ENCODE measurements at regions not wholly inside any gene's neighbourhood (a gene's known extent, or its start where the extent isn't known, plus 50 kb on each side); places are given as distances from the start of the nearest gene placed in this dataset.

DNA sequence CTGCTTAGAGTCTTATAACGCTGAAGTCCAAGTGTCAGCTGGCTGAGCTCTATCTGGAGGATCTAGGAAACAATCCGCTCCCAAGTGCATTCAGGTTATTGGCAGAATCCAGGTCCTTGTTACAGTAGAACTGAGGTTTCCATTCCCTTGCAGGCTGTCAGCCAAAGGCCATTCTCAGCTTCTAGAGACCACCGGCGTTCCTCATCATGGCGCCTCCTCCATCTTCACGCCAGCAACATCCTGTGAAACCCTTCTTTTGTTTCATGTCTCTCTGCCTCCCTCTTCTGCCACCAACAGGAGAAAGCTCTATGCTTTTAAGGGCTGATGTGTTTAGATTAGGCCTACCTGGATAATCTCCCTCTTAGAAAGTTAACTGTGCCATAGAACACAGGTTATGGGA is 133.0 kb upstream of the RASSF8 start:
- no peaks in the 10 kb centered on the region for H3K4me1 ChIP-seq (ENCODE audit: control insufficient read depth, insufficient read depth, low read length)
- H3K36me3 ChIP-seq (ENCODE audit: control insufficient read depth, insufficient read depth, low read length): no peaks in the 10 kb centered on the region
- no peaks in the 10 kb centered on the region for H3K9me3 ChIP-seq (ENCODE audit: control insufficient read depth, insufficient read depth, low read length)
- no peak overlapping the region for H3K9ac ChIP-seq (ENCODE audit: low read depth, low read length)
- H3K4me3 ChIP-seq (ENCODE audit: low read depth, low read length): no peak overlapping the region
- no peak overlapping the region for H3K27ac ChIP-seq (ENCODE audit: low read depth, low read length)
- no peaks in the 10 kb centered on the region for H3K27me3 ChIP-seq (ENCODE audit: control insufficient read depth, insufficient read depth, low read length)

DNA sequence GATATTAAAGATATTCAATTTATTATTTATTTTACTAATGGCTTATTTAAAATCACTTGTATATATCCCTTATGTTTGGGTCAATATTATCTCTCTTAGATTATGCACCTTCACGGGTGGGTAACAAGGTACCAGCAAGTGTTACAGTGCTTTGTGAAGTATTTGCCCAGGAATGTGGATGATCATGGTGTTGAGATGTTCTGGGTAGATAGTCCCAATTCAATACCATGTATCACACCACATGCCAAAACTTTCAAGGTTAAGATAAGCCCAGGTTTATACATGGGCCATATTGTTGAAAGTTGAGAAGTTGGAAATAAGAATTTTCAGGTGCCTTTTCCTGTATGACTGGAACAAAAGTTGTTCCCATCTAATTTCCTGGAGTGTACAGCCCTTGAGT is 131.3 kb upstream of the RASSF8 start:
- no peak overlapping the region for H3K27ac ChIP-seq (ENCODE audit: low read depth, low read length)
- no peaks in the 10 kb centered on the region for H3K36me3 ChIP-seq (ENCODE audit: control insufficient read depth, insufficient read depth, low read length)
- H3K4me3 ChIP-seq (ENCODE audit: low read depth, low read length): no peak overlapping the region
- H3K9me3 ChIP-seq (ENCODE audit: control insufficient read depth, insufficient read depth, low read length): no peaks in the 10 kb centered on the region
- H3K9ac ChIP-seq (ENCODE audit: low read depth, low read length): no peak overlapping the region
- H3K27me3 ChIP-seq (ENCODE audit: control insufficient read depth, insufficient read depth, low read length): no peaks in the 10 kb centered on the region
- H3K4me1 ChIP-seq (ENCODE audit: control insufficient read depth, insufficient read depth, low read length): no peaks in the 10 kb centered on the region

DNA sequence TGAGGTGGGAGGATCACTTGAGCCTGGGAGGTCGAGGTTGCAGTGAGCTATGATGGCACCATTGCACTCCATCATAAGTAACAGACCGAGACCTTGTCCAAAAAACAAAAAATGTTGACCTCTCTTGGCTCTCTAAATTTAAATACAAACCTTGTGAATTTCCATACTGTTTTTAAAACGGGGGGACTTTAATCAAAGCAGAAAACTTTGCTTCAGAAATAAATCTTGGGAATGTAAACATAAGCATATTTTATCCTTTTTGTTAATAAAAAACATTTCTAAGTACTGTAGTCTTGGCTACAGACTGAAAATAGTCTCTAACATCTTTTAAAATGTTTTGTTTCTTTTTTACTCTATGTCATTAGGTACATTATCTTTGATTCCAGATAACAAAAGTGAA is 130.7 kb upstream of the RASSF8 start:
- Histone ChIP-seq H3K9ac (ENCODE audit: low read depth, low read length) (no peak overlapping the region), H3K4me1 (ENCODE audit: control insufficient read depth, insufficient read depth, low read length) (no peaks in the 10 kb centered on the region), H3K27ac (ENCODE audit: low read depth, low read length) (no peak overlapping the region), H3K36me3 (ENCODE audit: control insufficient read depth, insufficient read depth, low read length) (no peaks in the 10 kb centered on the region), H3K9me3 (ENCODE audit: control insufficient read depth, insufficient read depth, low read length) (no peaks in the 10 kb centered on the region), H3K27me3 (ENCODE audit: control insufficient read depth, insufficient read depth, low read length) (no peaks in the 10 kb centered on the region), H3K4me3 (ENCODE audit: low read depth, low read length) (no peak overlapping the region)

DNA sequence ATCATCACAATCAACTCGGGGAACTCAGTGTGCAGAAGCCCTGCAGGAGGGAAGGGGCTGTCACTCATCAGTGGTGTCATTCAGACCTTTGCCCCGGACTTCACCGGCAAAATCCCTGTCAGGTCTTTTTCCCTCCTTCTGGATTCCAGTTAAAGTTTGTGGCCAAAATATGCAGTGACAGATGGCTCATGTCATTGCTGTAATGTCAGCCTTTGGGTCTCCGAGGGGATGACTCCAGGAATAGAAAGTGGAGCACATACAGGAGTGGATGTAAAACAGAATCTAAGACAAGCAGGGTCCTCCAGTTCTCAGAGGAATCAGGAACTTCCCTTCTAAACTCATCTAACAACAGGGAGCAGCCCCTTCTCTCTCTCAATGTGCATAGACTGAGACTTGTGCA is 130.3 kb upstream of the RASSF8 start:
- H3K27ac ChIP-seq (ENCODE audit: low read depth, low read length): no peak overlapping the region
- no peaks in the 10 kb centered on the region for H3K27me3 ChIP-seq (ENCODE audit: control insufficient read depth, insufficient read depth, low read length)
- H3K9me3 ChIP-seq (ENCODE audit: control insufficient read depth, insufficient read depth, low read length): no peaks in the 10 kb centered on the region
- no peak overlapping the region for H3K9ac ChIP-seq (ENCODE audit: low read depth, low read length)
- H3K4me1 ChIP-seq (ENCODE audit: control insufficient read depth, insufficient read depth, low read length): no peaks in the 10 kb centered on the region
- H3K36me3 ChIP-seq (ENCODE audit: control insufficient read depth, insufficient read depth, low read length): no peaks in the 10 kb centered on the region
- no peak overlapping the region for H3K4me3 ChIP-seq (ENCODE audit: low read depth, low read length)

DNA sequence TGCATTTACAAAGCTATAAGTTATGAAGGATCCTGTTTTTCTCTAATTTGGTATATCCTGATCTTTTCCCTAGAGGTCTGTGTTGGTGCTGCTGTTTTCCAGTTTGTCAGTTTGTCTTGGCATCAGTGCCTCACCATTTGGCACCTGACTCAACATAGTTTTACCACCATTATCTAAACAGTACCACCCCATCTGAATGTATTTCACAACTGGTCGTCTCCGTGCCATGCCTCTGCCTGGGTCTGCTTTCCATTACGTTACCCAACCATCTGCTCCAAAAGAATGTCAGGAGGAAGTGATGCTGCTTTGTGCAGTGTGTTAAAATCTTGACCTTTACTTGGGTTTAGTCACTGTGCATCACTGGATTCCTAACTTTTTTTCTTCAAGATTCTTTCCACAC is 129.3 kb upstream of the RASSF8 start:
- H3K4me3 ChIP-seq (ENCODE audit: low read depth, low read length): no peak overlapping the region
- no peaks in the 10 kb centered on the region for H3K4me1 ChIP-seq (ENCODE audit: control insufficient read depth, insufficient read depth, low read length)
- H3K27me3 ChIP-seq (ENCODE audit: control insufficient read depth, insufficient read depth, low read length): no peaks in the 10 kb centered on the region
- H3K9ac ChIP-seq (ENCODE audit: low read depth, low read length): no peak overlapping the region
- no peaks in the 10 kb centered on the region for H3K36me3 ChIP-seq (ENCODE audit: control insufficient read depth, insufficient read depth, low read length)
- H3K27ac ChIP-seq (ENCODE audit: low read depth, low read length): no peak overlapping the region
- no peaks in the 10 kb centered on the region for H3K9me3 ChIP-seq (ENCODE audit: control insufficient read depth, insufficient read depth, low read length)

DNA sequence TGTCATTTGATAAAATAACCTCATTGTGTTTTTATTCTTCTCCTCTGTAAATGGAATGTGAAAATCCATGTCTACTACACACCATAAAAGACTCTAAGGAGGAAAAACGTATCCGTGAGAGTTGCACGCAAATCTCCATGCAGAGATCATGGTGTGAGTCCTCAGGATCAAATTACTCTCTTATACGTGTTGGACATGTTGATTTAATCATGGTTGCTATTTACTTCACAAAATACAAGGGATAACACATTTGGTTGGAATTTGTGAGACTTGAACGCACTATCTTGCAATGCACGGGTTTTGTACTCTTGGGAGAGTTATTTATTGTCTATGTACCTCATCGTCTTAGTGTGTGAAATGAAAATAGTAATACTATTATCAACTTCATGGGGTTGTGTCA is 128.0 kb upstream of the RASSF8 start:
- H3K36me3 ChIP-seq (ENCODE audit: control insufficient read depth, insufficient read depth, low read length): no peaks in the 10 kb centered on the region
- no peaks in the 10 kb centered on the region for H3K27me3 ChIP-seq (ENCODE audit: control insufficient read depth, insufficient read depth, low read length)
- no peak overlapping the region for H3K27ac ChIP-seq (ENCODE audit: low read depth, low read length)
- H3K4me1 ChIP-seq (ENCODE audit: control insufficient read depth, insufficient read depth, low read length): no peaks in the 10 kb centered on the region
- no peak overlapping the region for H3K4me3 ChIP-seq (ENCODE audit: low read depth, low read length)
- H3K9ac ChIP-seq (ENCODE audit: low read depth, low read length): no peak overlapping the region
- H3K9me3 ChIP-seq (ENCODE audit: control insufficient read depth, insufficient read depth, low read length): no peaks in the 10 kb centered on the region

DNA sequence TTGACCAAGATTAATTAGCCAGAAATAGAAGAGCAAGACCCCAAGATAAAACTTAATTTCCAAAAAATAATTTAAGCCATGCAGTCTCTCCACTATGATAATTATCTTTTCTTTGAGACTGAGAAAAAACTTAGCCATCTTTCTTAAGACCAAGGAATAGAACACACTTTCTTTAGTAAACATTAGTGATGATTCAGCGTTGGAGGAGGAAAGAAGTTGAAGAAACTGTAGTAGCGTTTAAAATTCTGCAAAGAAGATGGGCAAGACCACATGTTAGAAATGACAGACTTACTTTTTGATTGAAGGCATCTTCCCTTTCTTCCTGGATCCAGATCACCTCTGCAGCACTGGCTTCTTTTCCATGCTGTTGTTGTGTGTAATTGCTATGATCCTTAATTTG is 124.8 kb upstream of the RASSF8 start:
- Histone ChIP-seq H3K4me1 (ENCODE audit: control insufficient read depth, insufficient read depth, low read length) (0 out of 2 replicates have a peak, but pooled peaks cover 3% of the 10 kb centered on the region), H3K9ac (ENCODE audit: low read depth, low read length) (no peak overlapping the region), H3K27me3 (ENCODE audit: control insufficient read depth, insufficient read depth, low read length) (no peaks in the 10 kb centered on the region), H3K36me3 (ENCODE audit: control insufficient read depth, insufficient read depth, low read length) (no peaks in the 10 kb centered on the region), H3K9me3 (ENCODE audit: control insufficient read depth, insufficient read depth, low read length) (no peaks in the 10 kb centered on the region), H3K4me3 (ENCODE audit: low read depth, low read length) (no peak overlapping the region), H3K27ac (ENCODE audit: low read depth, low read length) (no peak overlapping the region)

DNA sequence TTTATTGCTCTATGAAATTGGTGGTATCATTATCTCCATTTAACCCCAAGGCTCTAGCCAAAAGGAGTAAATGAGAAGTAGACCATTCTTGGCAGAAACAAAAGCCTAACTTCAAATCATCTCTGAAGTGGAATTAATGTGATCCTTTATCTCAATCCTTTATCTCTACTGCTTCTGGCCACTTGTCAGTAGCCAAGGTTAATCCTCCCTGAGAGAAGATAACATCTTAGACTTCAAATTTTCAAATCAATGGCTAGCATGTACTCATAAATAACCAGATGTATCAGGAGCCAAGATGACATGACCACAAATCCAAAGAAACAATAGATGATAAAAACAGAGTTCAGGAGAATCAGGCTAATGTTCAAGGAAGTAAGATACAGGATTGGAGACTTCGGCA is 123.1 kb upstream of the RASSF8 start:
- Histone ChIP-seq H3K9ac (ENCODE audit: low read depth, low read length) (no peak overlapping the region), H3K36me3 (ENCODE audit: control insufficient read depth, insufficient read depth, low read length) (no peaks in the 10 kb centered on the region), H3K27ac (ENCODE audit: low read depth, low read length) (no peak overlapping the region)

DNA sequence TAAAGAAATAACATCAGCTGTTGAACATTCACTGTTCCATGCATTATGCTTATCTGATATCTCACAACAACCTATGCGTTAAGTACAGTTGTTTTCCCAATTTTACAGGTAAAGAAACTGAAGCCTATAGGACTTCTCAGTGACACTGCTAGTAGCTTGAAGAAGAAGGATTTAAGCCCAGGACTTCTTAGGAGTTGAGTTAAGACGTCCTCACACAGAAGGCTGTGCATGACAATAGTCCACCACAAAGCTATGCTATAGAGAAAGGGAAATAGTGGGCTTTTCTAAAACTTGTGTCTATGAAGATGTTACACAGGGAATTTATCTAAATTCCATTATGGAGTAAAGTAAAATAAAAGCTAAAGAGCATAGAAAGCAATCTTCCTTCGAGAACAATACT is 120.5 kb upstream of the RASSF8 start:
- 0 out of 2 replicates have a peak, but pooled peaks cover 3% of the 10 kb centered on the region for H3K4me1 ChIP-seq (ENCODE audit: control insufficient read depth, insufficient read depth, low read length)
- no peak overlapping the region for H3K4me3 ChIP-seq (ENCODE audit: low read depth, low read length)
- no peaks in the 10 kb centered on the region for H3K27me3 ChIP-seq (ENCODE audit: control insufficient read depth, insufficient read depth, low read length)
- H3K9me3 ChIP-seq (ENCODE audit: control insufficient read depth, insufficient read depth, low read length): no peaks in the 10 kb centered on the region
- no peak overlapping the region for H3K27ac ChIP-seq (ENCODE audit: low read depth, low read length)
- no peak overlapping the region for H3K9ac ChIP-seq (ENCODE audit: low read depth, low read length)
- no peaks in the 10 kb centered on the region for H3K36me3 ChIP-seq (ENCODE audit: control insufficient read depth, insufficient read depth, low read length)

More for the DNA sequence above, 123.1 kb upstream of the RASSF8 start:
- no peak overlapping the region for H3K4me3 ChIP-seq (ENCODE audit: low read depth, low read length)
- H3K9me3 ChIP-seq (ENCODE audit: control insufficient read depth, insufficient read depth, low read length): no peaks in the 10 kb centered on the region
- H3K27me3 ChIP-seq (ENCODE audit: control insufficient read depth, insufficient read depth, low read length): no peaks in the 10 kb centered on the region
- 0 out of 2 replicates have a peak, but pooled peaks cover 3% of the 10 kb centered on the region for H3K4me1 ChIP-seq (ENCODE audit: control insufficient read depth, insufficient read depth, low read length)

DNA sequence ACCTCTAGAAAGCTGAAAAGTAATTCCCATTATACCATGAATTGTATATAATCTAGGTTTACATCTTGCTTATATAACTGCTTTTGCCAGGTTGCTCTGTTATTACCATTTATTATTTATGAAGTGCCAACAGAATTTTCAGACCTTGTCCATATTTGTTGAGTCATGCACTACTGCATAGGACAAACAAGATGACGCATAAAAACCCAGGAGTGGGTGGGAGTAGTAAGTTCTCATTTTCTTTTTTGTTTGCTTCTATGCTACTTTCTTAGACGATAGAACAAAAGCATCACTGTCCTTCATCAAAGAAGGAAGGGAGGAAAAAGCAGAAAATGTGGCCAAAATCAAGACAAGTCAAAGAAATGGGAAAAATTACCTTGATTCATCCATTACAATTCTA is 119.0 kb upstream of the RASSF8 start:
- peaks cover 11% of the 10 kb centered on the region for H3K4me1 ChIP-seq (ENCODE audit: control insufficient read depth, insufficient read depth, low read length)
- no peaks in the 10 kb centered on the region for H3K9me3 ChIP-seq (ENCODE audit: control insufficient read depth, insufficient read depth, low read length)
- no peak overlapping the region for H3K9ac ChIP-seq (ENCODE audit: low read depth, low read length)
- H3K36me3 ChIP-seq (ENCODE audit: control insufficient read depth, insufficient read depth, low read length): no peaks in the 10 kb centered on the region
- H3K4me3 ChIP-seq (ENCODE audit: low read depth, low read length): no peak overlapping the region
- no peak overlapping the region for H3K27ac ChIP-seq (ENCODE audit: low read depth, low read length)
- H3K27me3 ChIP-seq (ENCODE audit: control insufficient read depth, insufficient read depth, low read length): no peaks in the 10 kb centered on the region

DNA sequence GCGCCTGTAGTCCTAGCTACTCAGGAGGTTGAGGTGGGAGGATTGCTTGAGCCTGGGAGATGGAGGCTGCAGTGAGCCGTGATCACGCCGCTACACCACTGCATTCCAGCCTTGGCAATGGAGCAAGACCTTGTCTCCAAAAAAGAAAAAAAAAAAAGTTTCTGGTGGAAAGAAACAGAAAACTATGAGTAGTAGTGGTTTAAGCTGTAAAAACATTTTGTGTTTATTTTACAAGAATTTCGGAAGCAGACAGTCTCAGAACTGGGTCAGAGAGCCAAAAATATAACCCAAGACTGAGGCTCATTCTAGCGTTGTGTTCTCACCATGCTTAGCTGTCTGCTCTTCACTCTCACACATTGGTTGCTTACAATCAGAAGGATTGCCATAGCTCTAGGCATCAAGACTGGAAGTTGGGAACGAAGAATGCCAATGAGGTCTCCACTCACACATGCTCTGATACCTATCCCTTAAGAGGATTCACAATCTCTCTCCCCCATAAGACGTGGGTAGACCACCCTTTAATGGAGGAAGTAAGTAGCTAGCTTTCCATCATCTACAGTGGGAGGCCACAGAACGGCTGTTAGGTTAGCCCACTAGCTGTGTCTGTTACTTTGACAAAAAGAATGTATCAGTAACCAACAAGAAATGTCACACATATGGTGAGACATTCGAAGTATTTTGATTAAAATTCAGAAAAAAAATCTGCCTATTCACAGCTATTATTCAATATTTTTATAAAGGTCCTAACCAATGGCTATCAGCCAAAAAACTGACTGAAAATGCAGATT is 117.6 kb upstream of the RASSF8 start:
- Histone ChIP-seq H3K9me3 (ENCODE audit: control insufficient read depth, insufficient read depth, low read length) (no peaks in the 10 kb centered on the region), H3K27me3 (ENCODE audit: control insufficient read depth, insufficient read depth, low read length) (no peaks in the 10 kb centered on the region), H3K27ac (ENCODE audit: low read depth, low read length) (no peak overlapping the region), H3K36me3 (ENCODE audit: control insufficient read depth, insufficient read depth, low read length) (no peaks in the 10 kb centered on the region), H3K4me3 (ENCODE audit: low read depth, low read length) (no peak overlapping the region), H3K9ac (ENCODE audit: low read depth, low read length) (no peak overlapping the region), H3K4me1 (ENCODE audit: control insufficient read depth, insufficient read depth, low read length) (peaks cover 18% of the 10 kb centered on the region)

Data from HUES48 (cell line).